Stimulated activated CD8-positive, alpha-beta memory T cell treated with anti-CD3 and anti-CD28 coated beads, Interleukin-7, amount 100 ng/mL, for 1 hour (primary cell): ENCODE measurements at regions not wholly inside any gene's neighbourhood (a gene's known extent, or its start where the extent isn't known, plus 50 kb on each side); places are given as distances from the start of the nearest gene placed in this dataset.

ENCODE experiments used
- DNase-seq, 2 donors: peaks; one replicate each; pipeline ENCODE4 v3.0.0-alpha.2; 2020; ENCODE audit warnings: low read depth in 2 of 2

GRCh38 chr7:11895337-11895736 is 63.3 kb upstream of the THSD7A start:
- DNase-seq: no peak

GRCh38 chr7:11896663-11897062 is 64.7 kb upstream of the THSD7A start:
- no peak for DNase-seq

DNA sequence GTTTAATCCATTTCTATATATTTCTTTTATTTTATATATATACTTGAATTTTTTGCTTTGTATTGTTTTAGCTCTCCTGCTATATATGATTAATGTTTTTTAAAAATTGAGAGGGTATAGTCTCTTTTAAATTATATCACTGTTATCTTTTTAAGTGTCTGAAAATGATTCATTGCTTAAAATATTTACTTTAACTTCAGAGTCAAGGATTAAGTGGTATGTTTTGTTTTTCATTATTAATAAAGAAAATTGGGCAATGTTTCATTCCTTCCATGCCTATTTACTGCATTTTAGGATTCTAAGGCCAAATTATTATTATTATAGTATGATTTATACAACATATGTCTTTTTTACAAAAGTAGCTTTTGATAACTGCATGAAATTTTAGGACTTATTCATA is 67.2 kb upstream of the THSD7A start:
- DNase-seq: no peak

DNA sequence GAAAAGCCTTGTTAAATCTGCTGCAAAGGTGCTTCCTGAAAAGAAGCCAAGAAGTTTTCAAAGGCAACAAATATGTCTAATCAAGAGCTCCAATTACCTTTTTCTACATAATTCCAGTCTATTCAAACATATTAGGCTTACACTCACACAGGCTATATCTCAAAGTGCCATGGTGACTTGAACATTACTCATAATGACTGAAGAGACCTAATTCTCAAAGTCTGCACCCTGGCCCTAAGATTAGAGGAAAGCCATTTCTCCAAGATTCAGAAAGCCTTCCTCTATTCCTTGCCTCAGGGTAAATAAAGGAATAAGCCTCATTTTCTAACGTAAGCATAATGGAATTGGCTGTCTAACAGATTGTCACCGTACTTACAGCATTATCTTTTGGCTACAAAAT is 78.3 kb upstream of the THSD7A start:
- no peak for DNase-seq

- DNase-seq: no peak
Measured at GRCh38 chr7:11911900-11912299, 79.9 kb upstream of the THSD7A start.

DNA sequence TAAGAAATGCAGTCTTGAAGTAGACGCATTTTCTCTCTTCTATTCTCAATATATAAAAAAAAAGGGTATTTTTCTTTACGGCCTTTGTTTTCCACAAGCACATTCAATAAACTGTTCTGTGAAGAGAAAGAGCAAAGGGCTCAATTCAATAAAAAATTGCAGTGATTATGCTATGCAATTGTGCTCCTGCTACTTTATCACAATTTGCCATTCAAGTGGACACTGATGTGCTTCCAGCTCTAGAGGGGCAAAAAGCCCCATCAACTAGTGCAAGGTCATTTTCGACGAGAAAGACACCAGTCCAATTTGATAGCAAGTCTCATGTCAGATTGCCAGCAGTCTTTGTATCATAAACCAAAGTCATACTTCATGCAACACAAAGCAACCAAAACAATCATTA is 82.6 kb upstream of the THSD7A start:
- no peak for DNase-seq

- DNase-seq: no peak
Measured at GRCh38 chr7:11923376-11923930, 91.5 kb upstream of the THSD7A start.

DNA sequence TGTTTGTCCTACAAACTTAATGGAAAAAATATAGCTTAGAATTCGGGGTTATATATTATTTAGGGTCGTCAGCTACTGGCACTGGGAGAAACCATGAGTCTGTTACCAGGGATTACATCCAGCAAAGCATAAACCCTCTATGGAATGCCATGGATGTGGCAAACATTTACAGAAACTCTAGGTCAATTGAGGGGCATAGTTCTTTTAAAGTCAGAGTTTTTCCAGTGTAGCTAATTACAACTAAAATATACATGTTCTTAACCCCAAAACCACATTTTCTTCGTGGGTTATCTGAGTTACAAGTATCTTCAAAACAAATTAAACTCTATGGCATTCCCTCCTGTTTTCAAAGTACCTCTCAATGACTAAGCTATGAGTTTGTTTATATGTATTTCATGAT is 99.3 kb upstream of the THSD7A start:
- DNase-seq: no peak

DNA sequence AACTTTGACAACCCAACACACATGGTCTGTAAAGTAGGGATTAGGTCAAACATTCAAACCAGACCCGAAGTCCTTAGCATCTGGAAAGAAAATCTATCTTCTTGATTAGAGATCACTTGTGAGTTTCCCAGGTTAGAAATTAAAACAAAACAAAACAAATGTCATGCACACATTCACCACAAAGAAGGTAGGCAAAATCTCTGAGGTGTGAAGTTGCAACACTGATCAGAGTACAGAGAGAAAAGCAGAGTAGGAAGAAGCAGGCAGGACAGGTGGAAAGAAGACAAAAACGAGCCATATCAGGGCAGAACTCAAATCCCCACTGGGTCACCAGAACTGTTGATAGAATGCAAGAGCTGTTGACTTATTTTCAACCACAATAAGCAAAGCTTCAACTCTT is 102.8 kb upstream of the THSD7A start:
- DNase-seq: no peak

DNA sequence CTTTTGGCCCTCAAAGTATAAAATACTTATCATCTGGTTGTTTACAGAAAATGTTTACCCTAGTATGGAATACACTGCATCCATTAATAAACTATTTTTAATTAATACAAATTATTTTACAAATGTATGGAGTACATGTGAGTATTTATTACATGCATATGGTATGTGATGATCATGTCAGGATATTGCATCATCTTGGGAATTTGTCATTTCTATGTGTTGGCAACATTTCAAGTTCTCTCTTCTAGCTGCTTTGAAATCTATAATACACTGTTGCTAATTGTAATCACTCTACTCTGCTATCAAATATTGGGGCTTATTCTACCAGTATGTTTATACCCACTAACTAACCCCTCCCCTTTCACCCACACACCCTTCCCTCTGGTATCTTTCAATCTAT is 103.9 kb upstream of the THSD7A start:
- no peak for DNase-seq

GRCh38 chr7:11946794-11947193 is 114.8 kb upstream of the THSD7A start:
- DNase-seq: no peak

- DNase-seq: no peak
Measured at GRCh38 chr7:11950281-11950680, 118.3 kb upstream of the THSD7A start.

GRCh38 chr7:11950942-11951341 is 118.9 kb upstream of the THSD7A start:
- no peak for DNase-seq

- no peak for DNase-seq
Measured at GRCh38 chr7:11951909-11952308, 119.9 kb upstream of the THSD7A start.

- no peak for DNase-seq
Measured at GRCh38 chr7:11952972-11953371, 121.0 kb upstream of the THSD7A start.

DNA sequence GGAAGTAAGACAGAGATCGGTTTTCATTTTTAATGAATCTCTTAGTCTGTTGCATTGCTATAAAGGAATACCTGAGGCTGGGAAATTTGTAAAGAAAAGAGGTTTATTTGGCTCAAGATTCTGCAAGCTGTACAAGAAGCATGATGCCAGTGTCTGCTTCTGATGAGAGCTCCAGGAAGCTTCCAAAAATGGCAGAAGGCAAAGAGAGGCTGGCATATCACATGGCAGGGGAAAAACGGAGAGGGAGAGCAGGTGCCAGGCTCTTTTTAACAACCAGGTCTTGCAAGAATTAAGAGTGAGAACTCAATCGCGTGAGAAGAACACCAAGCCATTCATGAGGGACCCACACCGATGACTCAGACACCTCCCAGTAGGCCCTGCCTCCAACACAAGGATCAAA is 125.0 kb upstream of the THSD7A start:
- no peak for DNase-seq

DNA sequence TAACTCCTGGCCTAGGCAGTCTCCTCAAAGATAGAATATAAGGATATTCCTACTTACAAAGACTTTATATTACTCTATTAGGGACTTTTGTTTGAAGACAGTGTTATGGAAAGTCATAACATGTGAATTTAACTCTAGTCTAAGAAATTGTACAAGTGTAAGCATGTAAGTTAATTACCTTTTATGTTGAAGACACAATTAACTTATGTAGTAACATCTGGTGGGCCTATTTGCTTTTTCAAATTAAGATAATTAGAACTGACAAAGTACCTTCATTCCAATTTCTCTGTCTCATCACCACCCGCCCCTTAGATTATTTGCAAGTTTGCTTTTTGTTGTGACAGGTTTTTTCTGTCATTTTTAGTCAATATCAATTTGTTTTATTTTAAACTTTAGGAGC is 126.0 kb upstream of the THSD7A start:
- DNase-seq: no peak

DNA sequence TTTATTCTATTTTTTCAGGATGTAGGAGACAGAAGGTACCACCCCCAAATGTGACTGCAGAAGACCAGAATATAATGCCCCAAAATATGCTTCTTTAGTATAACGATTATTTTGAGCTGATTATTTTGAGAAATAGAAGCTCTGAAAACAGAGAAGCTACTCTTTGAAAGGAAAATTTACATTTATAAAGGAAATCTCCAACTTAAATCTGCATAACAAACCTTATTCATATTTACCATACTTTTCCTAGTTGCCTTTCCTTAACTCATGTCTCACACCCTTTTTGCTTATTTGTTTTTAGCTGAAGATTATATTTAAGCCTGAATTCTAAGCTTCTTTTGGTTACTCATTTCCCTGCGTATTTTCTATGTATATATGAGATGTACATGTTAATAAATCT is 127.1 kb upstream of the THSD7A start:
- no peak for DNase-seq

GRCh38 chr7:11960621-11961020 is 128.6 kb upstream of the THSD7A start:
- DNase-seq: no peak

GRCh38 chr7:11969643-11970042 is 137.6 kb upstream of the THSD7A start:
- DNase-seq: no peak

DNA sequence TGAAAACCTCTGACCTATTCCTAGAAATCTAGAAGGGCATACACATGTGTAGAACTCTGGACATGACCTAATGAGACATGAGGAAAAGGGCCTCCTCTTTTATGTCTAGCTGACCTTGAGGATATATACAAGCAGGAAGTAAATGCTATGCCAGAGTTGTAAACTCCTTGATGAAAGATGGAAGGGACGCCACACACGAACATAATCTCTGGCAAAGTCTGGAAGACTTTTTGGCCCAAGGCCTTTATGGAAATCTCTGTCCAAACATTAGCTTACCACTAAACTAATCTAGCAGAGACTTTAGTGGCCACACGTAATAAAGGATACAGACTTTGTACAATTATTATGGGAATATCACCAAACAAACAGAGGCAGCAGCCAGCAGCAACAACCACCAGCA is 138.1 kb upstream of the THSD7A start:
- no peak for DNase-seq

- no peak for DNase-seq
Measured at GRCh38 chr7:11985376-11985775, 153.4 kb upstream of the THSD7A start.

DNA sequence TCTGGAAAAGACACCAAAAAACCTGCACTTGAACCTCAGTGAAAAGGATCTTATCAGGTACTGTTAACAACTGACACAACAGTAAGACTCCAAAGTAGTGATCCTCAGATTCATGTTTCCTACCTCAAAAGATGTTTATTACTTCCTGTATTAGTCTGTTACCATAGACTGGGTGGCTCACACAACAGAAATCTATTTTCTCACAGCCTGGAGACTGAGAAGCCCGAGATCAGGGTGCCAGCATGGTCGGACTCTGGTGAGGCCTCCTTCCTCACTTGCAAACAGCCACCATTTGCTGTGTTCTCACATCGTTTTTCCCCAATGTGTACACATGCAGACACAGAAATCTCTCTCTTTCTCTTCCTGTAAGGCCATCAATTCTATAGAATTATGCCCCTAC is 154.0 kb upstream of the THSD7A start:
- no peak for DNase-seq

GRCh38 chr7:11988186-11988585 is 156.2 kb upstream of the THSD7A start:
- no peak for DNase-seq

DNA sequence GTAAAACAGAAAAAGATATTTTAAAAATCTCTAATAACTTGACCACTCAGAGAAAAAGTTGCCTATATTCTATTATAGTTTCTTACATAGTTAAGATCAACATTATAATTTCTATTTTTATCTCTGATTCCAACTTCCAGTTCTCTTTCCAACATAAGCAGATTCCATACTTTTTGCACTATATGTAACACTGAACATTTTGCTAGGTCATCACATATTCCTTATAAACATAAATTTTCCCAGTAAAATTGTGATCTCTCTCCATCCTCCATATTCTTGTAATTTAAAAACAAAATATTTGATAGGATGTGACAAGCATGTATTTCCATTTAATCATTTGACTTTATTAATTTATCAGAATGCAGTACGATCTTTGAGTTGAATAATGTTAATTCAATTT is 170.4 kb upstream of the THSD7A start:
- no peak for DNase-seq
